Suprapubic skin (tissue), 3 donors: ENCODE measurements at regions not wholly inside any gene's neighbourhood (a gene's known extent, or its start where the extent isn't known, plus 50 kb on each side); places are given as distances from the start of the nearest gene placed in this dataset.

Experiments used
- POLR2A ChIP-seq, 2 donors: fragments of 450-650 bp; IDR thresholded peaks; one replicate each; pipeline ENCODE4 v1.6.1; 2017; ENCODE audit warnings: antibody characterized with exemption in 2 of 2, mild to moderate bottlenecking in 2 of 2, moderate library complexity in 2 of 2
- TF ChIP-seq, protein P1 (sequence below), 2 donors: fragments of 200-600 bp in 1 of 2; fragments of 450-650 bp in 1 of 2; sonication (generic) in 1 of 2; IDR thresholded peaks; one replicate each; pipeline ENCODE4 v1.5.1; 2016 to 2019; ENCODE audit warnings: antibody characterized with exemption in 2 of 2, mild to moderate bottlenecking in 1 of 2, moderate library complexity in 1 of 2

- TF ChIP-seq, protein P1, sequence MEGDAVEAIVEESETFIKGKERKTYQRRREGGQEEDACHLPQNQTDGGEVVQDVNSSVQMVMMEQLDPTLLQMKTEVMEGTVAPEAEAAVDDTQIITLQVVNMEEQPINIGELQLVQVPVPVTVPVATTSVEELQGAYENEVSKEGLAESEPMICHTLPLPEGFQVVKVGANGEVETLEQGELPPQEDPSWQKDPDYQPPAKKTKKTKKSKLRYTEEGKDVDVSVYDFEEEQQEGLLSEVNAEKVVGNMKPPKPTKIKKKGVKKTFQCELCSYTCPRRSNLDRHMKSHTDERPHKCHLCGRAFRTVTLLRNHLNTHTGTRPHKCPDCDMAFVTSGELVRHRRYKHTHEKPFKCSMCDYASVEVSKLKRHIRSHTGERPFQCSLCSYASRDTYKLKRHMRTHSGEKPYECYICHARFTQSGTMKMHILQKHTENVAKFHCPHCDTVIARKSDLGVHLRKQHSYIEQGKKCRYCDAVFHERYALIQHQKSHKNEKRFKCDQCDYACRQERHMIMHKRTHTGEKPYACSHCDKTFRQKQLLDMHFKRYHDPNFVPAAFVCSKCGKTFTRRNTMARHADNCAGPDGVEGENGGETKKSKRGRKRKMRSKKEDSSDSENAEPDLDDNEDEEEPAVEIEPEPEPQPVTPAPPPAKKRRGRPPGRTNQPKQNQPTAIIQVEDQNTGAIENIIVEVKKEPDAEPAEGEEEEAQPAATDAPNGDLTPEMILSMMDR (IDR thresholded peaks at IDR 0.05) = no peak
- TF ChIP-seq POLR2A (IDR thresholded peaks at IDR 0.05) = no peak
These were observed 138.1 kb downstream of the MIS18A start for GRCh38 chr21:32140604-32141317.
